K562 (cell line): ENCODE measurements at regions not wholly inside any gene's neighbourhood (a gene's known extent, or its start where the extent isn't known, plus 50 kb on each side); places are given as distances from the start of the nearest gene placed in this dataset.

Experiments
- ARID4B ChIP-seq: sonication (generic); formaldehyde crosslinking; IDR thresholded peaks from 2 replicates; pipeline ENCODE4 v1.8.0; 2022; ENCODE audit warnings: mild to moderate bottlenecking, missing genetic modification reagents
- DDX20 ChIP-seq: fragments of 450-650 bp; IDR thresholded peaks from 2 replicates; pipeline ENCODE4 v1.6.1; 2016; ENCODE audit warnings: missing genetic modification characterization, low read depth, mild to moderate bottlenecking, missing compliant biosample characterization, moderate library complexity
- SMARCA5 ChIP-seq: fragments of 450-650 bp; IDR thresholded peaks from 2 replicates; pipeline ENCODE4 v1.6.1; 2016
- SNIP1 ChIP-seq: fragments of 450-650 bp; IDR thresholded peaks from 2 replicates; pipeline ENCODE4 v1.7.1; 2017; ENCODE audit warnings: low read depth, mild to moderate bottlenecking
- ZBTB11 ChIP-seq, 3 experiments: fragments of 200-800 bp in 1 of 3; fragments of 250-450 bp in 1 of 3; fragments of 450-650 bp in 1 of 3; sonication (Bioruptor Pico) in 1 of 3; sonication (Bioruptor generic) in 1 of 3; formaldehyde crosslinking in 1 of 3; IDR thresholded peaks; 2 replicates each; pipeline versions ENCODE4 v1.6.1 to v1.8.0; 2016 to 2022; ENCODE audit warnings: mild to moderate bottlenecking in 2 of 3, missing genetic modification characterization in 2 of 3, missing compliant biosample characterization in 1 of 3, moderate library complexity in 1 of 3
- ZNF140 ChIP-seq: fragments of 250-450 bp; sonication (Bioruptor Pico); IDR thresholded peaks from 2 replicates; pipeline ENCODE4 v1.8.0; 2021; ENCODE audit warnings: moderate library complexity, mild to moderate bottlenecking, inconsistent platforms

GRCh38 chr5:167835146-167835545 is 456.3 kb upstream of the WWC1 start (continued):
- TF ChIP-seq ZNF140 (no peak), SMARCA5 (no peak), ARID4B (no peak), DDX20 (tag) (no peak), SNIP1 (no peak), ZBTB11 (CRISPR knock-in tag; IDR thresholded peaks at IDR 0.05) (no peak)
- TF ChIP-seq, all 486 proteins: peak for 0
